Mesenchymal stem cell (in vitro differentiated cells and primary cell): ENCODE measurements at regions not wholly inside any gene's neighbourhood (a gene's known extent, or its start where the extent isn't known, plus 50 kb on each side); places are given as distances from the start of the nearest gene placed in this dataset.
A peak's percentile ranks its signal among the peaks of the same experiment; 100 is the strongest.

ENCODE experiments used
- DNase-seq: peaks from one replicate; pipeline ENCODE4 v3.0.0-alpha.2; 2013
- H2AFZ ChIP-seq: one replicate; pipeline ENCODE4 v1.6.1; 2013; ENCODE audit warnings: low read depth, mild to moderate bottlenecking, control low read depth, inconsistent platforms, low read length, moderate library complexity
- H2AK5ac ChIP-seq: 2 replicates; pipeline ENCODE4 v1.6.1; 2013; ENCODE audit warnings: low read length, moderate library complexity, mild to moderate bottlenecking, inconsistent platforms; ENCODE audit not compliant: severe bottlenecking
- H2BK120ac ChIP-seq: one replicate; pipeline ENCODE4 v1.6.1; 2013; ENCODE audit warnings: low read depth, mild to moderate bottlenecking, inconsistent platforms, low read length, moderate library complexity
- H2BK12ac ChIP-seq, 2 experiments: one replicate each; pipeline ENCODE4 v1.6.1; 2013; ENCODE audit warnings: inconsistent platforms in 2 of 2, low read length in 2 of 2, mild to moderate bottlenecking in 2 of 2, moderate library complexity in 2 of 2, control low read depth in 1 of 2
- H2BK15ac ChIP-seq: one replicate; pipeline ENCODE4 v1.6.1; 2013; ENCODE audit warnings: mild to moderate bottlenecking, low read depth, inconsistent platforms; ENCODE audit not compliant: poor library complexity, severe bottlenecking
- H2BK5ac ChIP-seq: 2 replicates; pipeline ENCODE4 v1.6.1; 2013; ENCODE audit warnings: low read depth, mild to moderate bottlenecking, low read length, control low read depth, inconsistent platforms; ENCODE audit not compliant: poor library complexity, severe bottlenecking
- H3K14ac ChIP-seq, 2 experiments: one replicate each; pipeline ENCODE4 v1.6.1; 2013; ENCODE audit warnings: inconsistent platforms in 2 of 2, low read length in 2 of 2, control low read depth in 1 of 2, mild to moderate bottlenecking in 1 of 2, moderate library complexity in 1 of 2
- H3K18ac ChIP-seq, 2 experiments: one replicate each; pipeline ENCODE4 v1.6.1; 2013; ENCODE audit warnings: inconsistent platforms in 2 of 2, low read length in 2 of 2, control low read depth in 1 of 2, low read depth in 1 of 2, mild to moderate bottlenecking in 1 of 2
- H3K23ac ChIP-seq, 2 experiments: one replicate each; pipeline ENCODE4 v1.6.1; 2013; ENCODE audit warnings: inconsistent platforms in 2 of 2, low read length in 2 of 2, mild to moderate bottlenecking in 2 of 2, moderate library complexity in 2 of 2, control low read depth in 1 of 2
- H3K27ac ChIP-seq: 2 replicates; pipeline ENCODE4 v1.5.1; 2013; ENCODE audit warnings: mild to moderate bottlenecking, moderate library complexity, low read length, control low read depth, inconsistent platforms; ENCODE audit not compliant: poor library complexity, severe bottlenecking
- H3K27me3 ChIP-seq, 2 experiments: 2 replicates each; pipeline versions ENCODE4 v1.6.1 to v1.7.0; 2013; ENCODE audit warnings: low read length in 2 of 2, mild to moderate bottlenecking in 2 of 2, moderate library complexity in 2 of 2, control low read depth in 1 of 2, inconsistent platforms in 1 of 2; ENCODE audit not compliant: control insufficient read depth in 1 of 2, insufficient read depth in 1 of 2
- H3K36me3 ChIP-seq, 2 experiments: 2 replicates each; pipeline versions ENCODE4 v1.6.1 to v1.7.0; 2013; ENCODE audit warnings: low read length in 2 of 2, control low read depth in 1 of 2, inconsistent platforms in 1 of 2, low read depth in 1 of 2, mild to moderate bottlenecking in 1 of 2; ENCODE audit not compliant: insufficient read depth in 2 of 2, control insufficient read depth in 1 of 2
- H3K4ac ChIP-seq, 2 experiments: one replicate each; pipeline ENCODE4 v1.6.1; 2013; ENCODE audit warnings: inconsistent platforms in 2 of 2, low read length in 2 of 2, mild to moderate bottlenecking in 2 of 2, moderate library complexity in 2 of 2, control low read depth in 1 of 2, low read depth in 1 of 2
- H3K4me1 ChIP-seq: 2 replicates; pipeline ENCODE4 v1.6.1; 2013; ENCODE audit warnings: low read depth, low read length, control low read depth; ENCODE audit not compliant: control insufficient read depth, insufficient read depth
- H3K4me2 ChIP-seq: 2 replicates; pipeline ENCODE4 v1.6.1; 2013; ENCODE audit warnings: low read length, mild to moderate bottlenecking, inconsistent platforms; ENCODE audit not compliant: poor library complexity, severe bottlenecking
- H3K4me3 ChIP-seq, 2 experiments: 2 replicates each; pipeline versions ENCODE4 v1.5.1 to v1.7.0; 2013; ENCODE audit warnings: low read length in 2 of 2, mild to moderate bottlenecking in 2 of 2, control low read depth in 1 of 2, low read depth in 1 of 2; ENCODE audit not compliant: insufficient read depth in 1 of 2
- H3K79me1 ChIP-seq: replicated peaks from 2 replicates; pipeline ENCODE4 v1.6.1; 2013; ENCODE audit warnings: mild to moderate bottlenecking, control low read depth, low read length, inconsistent platforms; ENCODE audit not compliant: poor library complexity, severe bottlenecking
- H3K9ac ChIP-seq: 2 replicates; pipeline ENCODE4 v1.7.0; 2013; ENCODE audit warnings: mild to moderate bottlenecking, low read length, moderate library complexity
- H3K9me3 ChIP-seq: 2 replicates; pipeline ENCODE4 v1.7.0; 2013; ENCODE audit warnings: mild to moderate bottlenecking, low read length; ENCODE audit not compliant: control insufficient read depth
- H4K8ac ChIP-seq: one replicate; pipeline ENCODE4 v1.6.1; 2013; ENCODE audit warnings: inconsistent platforms, mild to moderate bottlenecking, low read length, moderate library complexity
- H4K91ac ChIP-seq: one replicate; pipeline ENCODE4 v1.6.1; 2013; ENCODE audit warnings: mild to moderate bottlenecking, low read length, inconsistent platforms
- WGBS: methylation state at CpG from one replicate; pipeline ENCODE4 v1.1.7; 2013; ENCODE audit warnings: mixed read lengths; 5-methylcytosine and 5-hydroxymethylcytosine counted together

DNA sequence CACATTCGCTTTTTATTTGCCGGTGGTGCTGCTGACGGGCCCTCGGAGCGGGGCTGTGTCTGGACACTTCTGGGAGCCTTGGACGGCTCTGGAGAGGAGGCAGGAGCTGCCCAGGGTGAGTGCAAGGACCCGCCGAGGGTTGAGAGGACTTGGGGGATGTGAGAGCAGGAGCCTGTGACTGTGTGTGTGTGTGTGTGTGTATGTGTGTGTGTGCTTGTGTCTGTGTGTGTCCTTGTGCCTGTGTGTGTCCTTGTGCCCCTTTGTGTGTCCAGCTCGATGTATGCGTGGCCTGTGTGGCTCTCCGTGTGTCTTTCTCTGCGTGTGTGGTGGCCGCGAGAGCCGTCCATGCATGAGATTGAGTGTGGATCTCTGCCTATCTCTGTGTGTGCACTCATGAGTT, 179.6 kb upstream of the MYL2 start:
- Histone ChIP-seq H3K9ac (no peak overlapping the region), H2AK5ac (no peak overlapping the region), H2BK5ac (no peak overlapping the region), H3K23ac (no peak overlapping the region), H2BK12ac (no peak overlapping the region), H3K9me3 (no peaks in the 10 kb centered on the region), H2BK120ac (no peak overlapping the region), H4K8ac (no peak overlapping the region), H2AFZ (no peak overlapping the region), H4K91ac (peak overlapping the region; percentile 46), H3K27me3 (peaks cover 7 to 56% of the 10 kb centered on the region in 2 experiments), H2BK15ac (no peak overlapping the region), H3K18ac (no peak overlapping the region), H3K4me3 (no peak overlapping the region), H3K79me1 (no peaks in the 10 kb centered on the region), H3K4ac (no peak overlapping the region), H3K4me2 (no peak overlapping the region), H3K27ac (no peak overlapping the region), H3K4me1 (peaks cover 1% of the 10 kb centered on the region), H3K36me3 (no peaks in the 10 kb centered on the region), H3K14ac (no peak overlapping the region)
- no peak for DNase-seq
- WGBS: 87% methylated on average over 15 of the region's 15 CpGs

DNA sequence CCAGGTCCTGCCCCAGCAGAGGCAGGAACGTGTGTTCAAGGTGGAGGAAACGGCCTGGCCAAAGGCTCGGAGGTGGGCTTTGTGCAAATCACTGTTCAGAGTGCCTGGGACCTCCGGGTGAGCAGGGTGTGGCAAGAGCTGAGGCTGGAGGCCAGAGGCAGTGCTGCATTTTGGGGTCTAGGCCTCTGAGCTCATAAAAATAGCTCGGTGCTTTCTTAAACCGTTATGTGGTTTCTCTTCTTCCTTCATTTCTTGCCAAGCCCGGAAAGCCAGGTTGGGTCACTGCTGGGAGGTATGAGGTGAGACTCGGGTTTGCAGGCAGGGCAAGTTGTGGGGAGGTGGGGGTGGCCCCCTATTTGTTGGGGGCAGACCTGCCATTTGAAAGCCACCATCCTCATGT, 178.8 kb upstream of the MYL2 start:
- no peak for DNase-seq
- H2BK5ac ChIP-seq: no peak overlapping the region
- peaks cover 1% of the 10 kb centered on the region for H3K4me1 ChIP-seq
- H4K91ac ChIP-seq: no peak overlapping the region
- H2AK5ac ChIP-seq: no peak overlapping the region
- no peak overlapping the region for H2AFZ ChIP-seq
- no peak overlapping the region for H3K9ac ChIP-seq
- H2BK12ac ChIP-seq: no peak overlapping the region
- no peak overlapping the region for H3K18ac ChIP-seq
- H3K36me3 ChIP-seq: no peaks in the 10 kb centered on the region
- no peak overlapping the region for H3K23ac ChIP-seq
- no peak overlapping the region for H3K14ac ChIP-seq
- no peak overlapping the region for H4K8ac ChIP-seq
- H2BK15ac ChIP-seq: no peak overlapping the region
- H2BK120ac ChIP-seq: no peak overlapping the region
- WGBS: 78% methylated on average over 8 of the region's 8 CpGs
- no peak overlapping the region for H3K4me2 ChIP-seq
- no peak overlapping the region for H3K4ac ChIP-seq
- H3K79me1 ChIP-seq: no peaks in the 10 kb centered on the region
- no peak overlapping the region for H3K27ac ChIP-seq
- peaks cover 10 to 61% of the 10 kb centered on the region in 2 experiments for H3K27me3 ChIP-seq
- H3K9me3 ChIP-seq: no peaks in the 10 kb centered on the region
- no peak overlapping the region for H3K4me3 ChIP-seq

DNA sequence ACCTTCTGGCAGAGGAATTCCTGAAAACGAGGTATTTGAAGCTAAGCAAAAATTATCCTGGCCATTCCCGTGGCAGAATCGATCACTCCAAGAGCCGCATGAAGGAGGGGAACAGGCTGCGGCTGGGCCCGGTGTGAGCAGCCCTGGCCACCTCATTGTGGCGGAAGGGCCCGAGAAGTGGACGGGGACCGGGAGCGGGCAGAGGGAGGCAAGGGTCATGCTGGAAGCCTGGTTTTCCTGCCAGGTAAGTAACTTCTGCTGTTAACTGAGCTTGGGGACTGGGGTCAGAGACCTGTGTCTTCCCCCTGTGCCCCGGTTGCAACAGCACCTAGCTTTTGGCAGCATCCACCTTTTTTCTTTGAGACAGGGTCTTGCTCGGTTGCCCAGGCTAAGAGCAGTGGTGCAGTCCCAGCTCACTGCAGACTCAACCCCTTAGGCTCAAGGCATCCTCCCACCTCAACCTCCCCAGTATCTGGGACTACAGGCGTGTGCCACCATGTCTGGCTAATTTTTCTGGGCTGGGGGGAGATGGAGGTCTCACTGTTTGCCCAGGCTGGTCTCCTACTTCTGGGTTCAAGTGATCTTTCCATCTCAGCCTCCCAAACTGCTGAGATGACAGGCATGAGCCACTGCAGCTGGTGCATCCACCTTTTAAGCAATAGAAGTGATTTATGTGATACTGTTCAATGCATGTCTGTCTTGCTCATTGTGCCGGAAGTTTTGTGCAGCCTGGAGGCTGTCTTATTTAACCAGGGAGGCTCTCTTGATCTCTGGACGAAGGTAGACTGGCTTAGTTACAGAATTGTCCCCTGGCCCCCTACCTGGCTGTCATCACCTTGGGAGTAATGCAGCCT, 174.0 kb upstream of the MYL2 start:
- Histone ChIP-seq H2AK5ac (no peak overlapping the region), H3K27me3 (peaks cover 27 to 63% of the 10 kb centered on the region in 2 experiments), H3K4ac (no peak overlapping the region), H2BK12ac (no peak overlapping the region), H3K4me3 (no peak overlapping the region), H3K9ac (no peak overlapping the region), H4K8ac (no peak overlapping the region), H2BK120ac (no peak overlapping the region), H4K91ac (no peak overlapping the region), H3K79me1 (no peaks in the 10 kb centered on the region), H3K4me1 (no peaks in the 10 kb centered on the region), H3K27ac (no peak overlapping the region), H3K14ac (no peak overlapping the region), H3K4me2 (no peak overlapping the region), H2AFZ (no peak overlapping the region), H3K23ac (no peak overlapping the region), H3K36me3 (no peaks in the 10 kb centered on the region), H3K18ac (no peak overlapping the region), H3K9me3 (no peaks in the 10 kb centered on the region), H2BK15ac (no peak overlapping the region), H2BK5ac (no peak overlapping the region)
- DNase-seq: no peak
- WGBS: 89% methylated on average over 16 of the region's 16 CpGs

DNA sequence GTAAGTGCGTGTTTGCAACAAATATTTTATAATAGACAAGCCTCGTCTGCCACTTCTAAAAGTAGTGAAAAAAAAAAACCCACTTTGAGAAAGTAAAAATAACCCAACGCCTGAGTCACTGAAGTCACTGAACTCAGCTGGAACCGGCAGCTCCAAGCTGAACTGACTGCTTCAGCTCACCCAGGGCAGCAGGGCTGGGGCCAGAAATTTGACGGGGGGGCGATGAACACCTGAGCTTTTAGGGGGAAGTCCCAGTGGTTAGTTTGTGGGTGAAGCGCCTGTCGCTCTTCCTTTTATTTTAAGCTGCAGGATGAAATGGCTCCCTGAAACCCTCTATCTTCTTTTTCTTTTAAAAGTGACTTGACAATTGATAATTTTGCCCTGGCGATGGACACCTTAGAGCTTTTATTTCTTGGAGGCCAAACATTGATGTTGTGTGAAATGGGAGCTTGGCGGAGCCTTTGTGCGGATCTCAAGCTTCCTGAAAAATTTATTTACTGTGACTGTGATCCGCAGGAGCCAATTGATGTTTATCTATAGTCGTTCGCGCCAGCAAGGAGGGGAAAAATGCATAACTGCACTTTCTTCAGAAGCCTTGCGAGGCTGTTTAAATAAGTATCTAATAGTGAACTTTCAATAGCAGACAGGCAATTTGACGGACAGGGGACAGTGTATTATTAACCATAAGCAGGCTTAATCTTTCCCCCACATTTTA, 173.2 kb upstream of the MYL2 start:
- H3K36me3 ChIP-seq: no peaks in the 10 kb centered on the region
- no peak overlapping the region for H3K4me2 ChIP-seq
- no peak overlapping the region for H3K4ac ChIP-seq
- no peak overlapping the region for H3K14ac ChIP-seq
- peaks cover 31 to 62% of the 10 kb centered on the region in 2 experiments for H3K27me3 ChIP-seq
- no peak overlapping the region for H3K23ac ChIP-seq
- no peak overlapping the region for H3K4me3 ChIP-seq
- H2AK5ac ChIP-seq: no peak overlapping the region
- H3K4me1 ChIP-seq: no peaks in the 10 kb centered on the region
- no peaks in the 10 kb centered on the region for H3K79me1 ChIP-seq
- no peaks in the 10 kb centered on the region for H3K9me3 ChIP-seq
- DNase-seq: no peak
- H4K8ac ChIP-seq: no peak overlapping the region
- no peak overlapping the region for H2BK5ac ChIP-seq
- no peak overlapping the region for H2BK12ac ChIP-seq
- no peak overlapping the region for H2BK120ac ChIP-seq
- no peak overlapping the region for H3K27ac ChIP-seq
- no peak overlapping the region for H2BK15ac ChIP-seq
- H3K9ac ChIP-seq: no peak overlapping the region
- H4K91ac ChIP-seq: no peak overlapping the region
- H2AFZ ChIP-seq: no peak overlapping the region
- whole genome bisulfite sequencing: 82% methylated on average over 17 of the region's 17 CpGs
- no peak overlapping the region for H3K18ac ChIP-seq
